Right forelimb (tissue), 1 donor: ENCODE measurements at regions not wholly inside any gene's neighbourhood (a gene's known extent, or its start where the extent isn't known, plus 50 kb on each side); places are given as distances from the start of the nearest gene placed in this dataset.

Source experiments
- DNase-seq: peaks from one replicate; pipeline ENCODE4 v3.0.0-alpha.2; 2018

DNA sequence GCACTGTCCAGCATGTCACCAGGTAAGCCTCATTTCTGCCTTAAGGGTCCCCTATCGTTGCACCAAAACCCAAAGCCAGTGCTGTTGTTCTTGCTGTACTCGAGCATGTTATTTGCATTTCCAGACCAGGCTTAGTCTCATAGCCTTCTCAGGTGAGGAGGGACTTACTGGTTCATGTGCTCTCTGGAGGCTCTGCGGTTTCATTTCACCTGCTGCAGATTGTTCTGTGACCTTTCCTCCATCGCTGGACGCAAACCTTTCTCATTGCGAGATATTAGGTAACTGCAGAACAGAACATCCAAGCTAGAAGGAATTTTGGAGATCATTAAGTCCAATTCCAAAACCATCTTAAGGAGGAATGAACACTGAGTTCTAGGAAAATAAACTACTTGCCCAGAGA lies 187.3 kb upstream of the BCL6 start:
- no peak for DNase-seq

DNA sequence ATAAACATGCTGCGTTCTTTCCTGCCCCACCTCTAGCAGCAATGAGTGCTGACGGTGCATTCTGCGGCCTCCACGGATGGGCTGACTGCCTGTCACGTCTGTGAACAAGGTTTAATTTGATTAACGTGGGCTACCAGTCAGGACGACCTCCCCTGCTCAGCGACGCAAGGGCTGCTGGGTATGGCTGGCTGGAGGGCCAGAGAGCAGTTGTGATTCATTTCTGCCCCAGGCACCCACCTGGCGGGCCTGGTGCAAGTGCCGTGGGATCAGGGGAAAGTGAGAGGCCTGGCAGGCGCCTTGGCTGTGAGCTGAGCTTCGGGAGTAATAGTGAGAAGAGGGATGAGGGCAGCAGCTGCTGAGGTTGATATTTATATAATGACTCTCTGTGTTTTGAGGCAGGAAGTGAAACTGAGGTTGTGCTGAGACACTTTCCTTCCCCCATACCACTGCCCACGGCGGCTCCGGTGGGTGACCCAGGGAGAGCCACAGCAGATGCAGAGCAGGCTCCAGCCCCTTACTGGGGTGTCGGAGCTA lies 190.4 kb upstream of the BCL6 start:
- DNase-seq: no peak

GRCh38 chr3:187936676-187937075 lies 191.4 kb upstream of the BCL6 start:
- DNase-seq: no peak

DNA sequence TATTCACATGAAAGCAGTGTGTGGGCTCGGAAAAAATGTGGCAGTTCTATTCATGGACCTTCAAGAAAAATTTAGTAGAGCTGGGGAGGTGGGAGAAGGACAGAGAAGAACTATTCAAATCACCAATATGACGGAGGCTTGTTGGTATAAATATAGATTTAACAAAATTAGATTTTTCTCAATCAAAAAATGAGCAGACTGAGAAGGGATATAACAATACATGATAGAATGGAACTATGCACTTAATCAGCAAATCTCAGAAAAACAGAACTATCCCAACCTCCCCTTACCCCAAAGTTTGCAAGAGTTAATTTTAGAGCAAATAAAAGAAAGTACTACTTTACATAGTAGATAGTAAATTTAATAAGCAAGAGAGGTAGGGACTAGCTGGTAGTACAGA lies 194.6 kb upstream of the BCL6 start:
- DNase-seq: no peak

DNA sequence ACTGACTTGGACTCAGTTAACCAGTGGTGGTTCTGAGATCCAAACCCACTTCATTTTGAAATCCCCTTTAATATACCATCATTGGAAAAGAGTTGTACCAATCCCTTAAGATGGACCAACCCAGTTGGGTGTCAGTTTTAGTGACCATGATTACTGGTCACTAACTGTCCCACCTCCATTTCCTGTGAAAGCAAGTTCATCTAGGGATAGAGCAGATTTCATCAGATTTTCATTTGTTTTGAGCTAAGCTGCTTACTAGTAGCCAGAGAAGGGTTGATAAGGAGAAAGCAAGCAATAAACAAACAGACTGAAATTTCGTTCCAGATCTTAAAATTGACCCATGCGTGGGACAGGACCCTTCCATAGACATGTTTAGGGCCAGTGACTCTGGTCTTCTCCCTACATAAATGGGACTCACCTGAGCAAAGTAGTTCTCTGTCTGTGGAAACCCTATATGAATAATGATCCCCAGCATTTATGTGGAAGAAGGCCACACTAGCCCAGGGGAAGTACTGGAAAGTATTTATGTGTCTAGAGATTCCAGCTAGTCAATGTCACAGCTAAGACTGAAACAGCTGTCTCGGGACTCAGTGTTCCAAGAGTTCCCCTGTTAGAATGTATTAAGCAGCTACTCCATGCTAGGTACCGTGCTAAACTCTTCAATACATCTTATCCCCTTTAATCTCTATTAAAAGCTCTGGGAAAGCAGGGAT lies 196.0 kb upstream of the BCL6 start:
- DNase-seq: no peak

- no peak for DNase-seq
Measured at GRCh38 chr3:187941848-187942194, 196.6 kb upstream of the BCL6 start.

DNA sequence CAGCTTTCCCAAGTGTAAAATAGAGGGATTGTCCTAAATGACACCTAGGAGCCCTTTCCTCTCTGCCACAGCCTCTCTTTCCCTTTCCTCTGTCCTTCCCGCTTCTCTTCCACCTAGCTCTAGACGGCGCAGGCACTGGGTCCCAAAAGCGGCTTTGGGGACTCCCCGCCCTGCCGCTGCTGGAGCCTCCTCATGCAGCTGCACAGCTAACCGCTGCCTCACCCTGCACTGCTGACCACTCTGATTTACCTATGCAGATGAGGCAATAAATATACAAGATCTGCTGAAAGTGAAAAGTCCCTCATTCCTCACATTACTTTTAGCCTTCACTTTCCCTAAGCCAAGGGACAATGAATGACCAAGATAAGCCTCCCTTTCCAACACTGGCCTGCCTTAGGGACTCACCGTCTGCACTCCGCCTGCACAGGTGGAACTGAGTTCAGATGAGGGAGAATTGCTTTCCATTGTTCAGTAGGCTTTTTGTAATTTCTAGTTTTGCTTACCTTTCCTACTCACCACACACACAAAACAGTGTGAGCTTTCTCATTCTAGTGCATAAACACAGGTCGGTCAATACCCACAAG lies 197.5 kb upstream of the BCL6 start:
- no peak for DNase-seq

- DNase-seq: no peak
Measured at GRCh38 chr3:187943677-187944389, 198.6 kb upstream of the BCL6 start.

- DNase-seq: no peak
Measured at GRCh38 chr3:187944390-187945179, 199.3 kb upstream of the BCL6 start.

DNA sequence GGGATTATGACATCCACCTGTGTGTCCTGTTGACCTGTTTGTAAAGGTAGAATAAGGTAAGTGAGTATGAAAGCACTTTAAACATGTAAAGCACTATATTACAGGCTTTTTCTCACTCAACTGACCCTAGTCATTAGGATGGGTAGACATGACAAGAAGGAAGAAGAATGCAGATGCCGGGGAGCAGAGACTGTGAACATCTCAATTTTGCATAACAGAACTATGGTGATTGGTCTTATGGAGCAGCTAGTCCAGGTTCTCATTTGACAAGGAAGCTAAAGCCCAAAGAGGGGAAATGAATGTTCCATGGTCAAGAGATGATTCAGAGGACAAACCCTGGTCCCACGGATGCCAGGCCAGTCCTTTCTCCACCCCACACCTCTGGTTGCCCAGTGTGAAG lies 200.1 kb upstream of the BCL6 start:
- no peak for DNase-seq

DNA sequence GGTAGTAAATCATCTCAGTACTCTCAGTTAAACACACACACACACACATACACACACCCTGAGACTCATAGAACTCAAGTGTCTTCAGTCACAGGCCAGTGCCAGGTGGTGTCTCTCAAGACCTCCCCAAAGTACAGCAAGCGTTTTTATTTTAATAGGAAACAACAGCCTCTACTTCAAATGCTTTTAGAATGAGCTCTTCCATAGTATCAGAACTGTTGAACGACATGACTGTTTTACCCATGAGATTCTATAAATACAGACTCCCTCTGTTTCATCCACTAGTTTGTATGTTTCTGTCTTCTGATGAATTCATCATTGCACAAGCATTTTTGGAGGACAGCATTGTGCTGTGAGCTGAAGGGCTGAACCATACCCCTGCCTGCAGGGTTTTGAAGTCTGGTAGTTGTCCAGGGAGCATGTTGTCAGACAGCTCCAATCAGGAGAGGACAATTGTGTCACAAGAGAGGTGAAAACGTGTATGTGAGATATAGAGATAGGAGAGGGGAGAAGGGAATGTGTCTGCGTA lies 201.0 kb upstream of the BCL6 start:
- DNase-seq: no peak

DNA sequence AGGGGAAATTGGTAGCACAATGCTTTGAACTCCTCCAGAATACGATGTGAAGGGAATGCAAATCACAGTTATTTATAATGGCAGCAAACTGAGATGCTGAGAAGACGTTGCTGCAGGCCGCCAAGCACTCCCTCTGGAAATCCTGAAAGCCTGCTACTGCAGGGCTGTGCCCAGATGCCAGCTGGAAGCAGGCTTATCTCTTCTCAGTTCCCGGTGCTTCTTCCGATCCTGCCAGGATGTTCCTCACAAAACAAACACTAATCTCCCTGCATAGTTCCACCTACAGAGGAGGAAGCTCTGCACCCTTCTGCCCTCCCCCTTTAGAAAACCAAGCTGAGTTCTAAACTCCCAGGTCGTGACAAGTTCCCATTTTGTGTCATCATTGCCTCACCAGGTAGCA lies 201.7 kb upstream of the BCL6 start:
- DNase-seq: no peak

- no peak for DNase-seq
Measured at GRCh38 chr3:187947927-187948682, 202.8 kb upstream of the BCL6 start.

DNA sequence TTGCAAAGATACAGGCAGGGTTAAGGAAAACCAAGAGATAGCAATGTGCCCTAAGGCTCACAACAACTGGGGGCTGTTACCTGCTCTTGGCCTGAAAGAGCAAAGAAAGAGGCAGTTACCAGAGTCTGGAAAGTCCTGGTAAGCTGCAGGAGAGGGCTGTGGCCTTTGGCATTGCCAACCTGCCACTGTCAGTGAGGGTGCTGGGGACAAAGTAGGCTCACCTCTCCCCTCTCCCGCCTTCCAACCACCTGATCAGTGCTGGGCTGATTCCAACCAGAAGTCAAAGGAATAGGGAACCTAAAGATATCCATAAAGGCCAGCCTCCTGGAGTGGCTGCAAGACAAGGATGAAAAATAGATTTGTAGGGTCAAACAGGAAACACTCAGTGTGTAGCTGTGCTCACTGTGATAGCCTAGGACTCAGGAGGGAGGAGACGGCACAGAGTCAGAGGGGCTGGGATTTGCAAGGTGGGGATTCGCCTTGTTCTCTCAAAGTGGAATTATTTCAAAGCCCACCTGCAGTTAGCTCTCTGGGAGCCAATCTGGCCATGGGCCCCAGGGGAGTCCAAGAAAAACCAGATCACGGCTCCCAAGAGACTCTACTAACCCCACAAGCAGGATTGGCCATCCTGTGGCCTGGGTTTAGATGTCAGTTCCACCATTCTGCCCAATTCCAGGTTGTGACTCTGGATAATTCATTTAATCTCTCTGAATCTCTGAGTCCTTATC lies 204.0 kb upstream of the BCL6 start:
- no peak for DNase-seq

GRCh38 chr3:187950671-187951070 lies 203.3 kb upstream of the LPP start:
- DNase-seq: no peak

DNA sequence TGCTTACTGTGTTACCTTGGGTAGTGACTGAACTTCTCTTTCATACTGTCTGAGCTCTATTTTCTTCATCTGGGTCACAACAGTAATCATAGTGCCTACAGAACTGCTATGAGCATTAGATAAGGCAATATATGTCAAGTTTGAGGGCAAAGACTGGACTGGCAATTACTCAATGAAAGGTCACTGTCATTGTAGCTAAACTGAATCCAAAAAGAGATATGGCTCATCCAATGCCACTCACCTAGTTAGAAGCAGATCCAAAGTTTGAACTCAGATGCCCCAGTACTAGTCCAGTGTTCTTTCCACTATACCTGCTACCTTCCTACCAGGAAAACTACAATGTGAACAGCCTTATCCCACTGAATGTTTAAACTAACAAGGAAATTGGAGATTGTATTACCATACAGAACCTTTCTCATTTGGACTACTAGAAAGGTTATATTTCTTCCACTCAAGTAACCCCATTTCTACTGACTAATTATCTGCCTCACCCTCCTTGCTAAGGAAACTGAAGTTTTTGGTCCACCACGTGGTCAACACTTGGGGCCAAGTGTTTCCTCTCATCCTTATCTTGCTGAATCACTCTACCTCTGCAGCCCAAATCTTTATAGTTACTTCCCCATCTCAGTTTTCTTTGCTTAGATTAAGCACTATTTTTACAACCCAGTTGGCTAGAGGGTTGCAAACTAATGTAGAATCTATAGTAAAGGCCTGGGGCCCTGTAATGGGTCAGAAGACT lies 202.3 kb upstream of the LPP start:
- DNase-seq: no peak

- no peak for DNase-seq
Measured at GRCh38 chr3:187952849-187953248, 201.1 kb upstream of the LPP start.

- no peak for DNase-seq
Measured at GRCh38 chr3:187954516-187954872, 199.5 kb upstream of the LPP start.

- no peak for DNase-seq
Measured at GRCh38 chr3:187954873-187955586, 198.9 kb upstream of the LPP start.

- DNase-seq: no peak
Measured at GRCh38 chr3:187955587-187955952, 198.4 kb upstream of the LPP start.
